ENCODE measurements at regions not wholly inside any gene's neighbourhood (a gene's known extent, or its start where the extent isn't known, plus 50 kb on each side); places are given as distances from the start of the nearest gene placed in this dataset.

DNA sequence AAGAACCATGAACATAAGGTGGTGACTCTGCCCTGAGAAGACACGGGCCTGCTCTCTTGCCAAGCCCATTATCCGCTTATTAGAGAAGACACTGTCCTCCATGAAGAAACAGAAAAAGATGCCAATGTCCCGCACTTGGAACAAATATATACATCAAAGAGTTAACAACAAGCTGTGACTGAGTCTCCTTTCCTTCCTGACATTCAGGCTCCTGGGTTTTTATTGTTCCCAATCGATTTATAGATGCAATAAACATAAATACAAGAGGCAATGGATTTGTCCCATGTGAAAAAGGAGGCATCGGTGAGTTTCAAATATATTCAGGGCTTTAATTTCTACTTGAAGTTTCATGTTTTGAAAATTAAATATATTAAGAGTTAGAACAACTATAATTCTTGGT lies 169.2 kb upstream of the CPEB2 start:
- H3K27me3 Mint-ChIP-seq = no peaks in the 10 kb centered on the region
- no peak for DNase-seq (ENCODE audit: low spot score in 2 of 2)
- no peak overlapping the region for H3K4me3 Mint-ChIP-seq
- no peaks in the 10 kb centered on the region for H3K9me3 Mint-ChIP-seq
- no peak for ATAC-seq (replicated peaks; ENCODE audit: extremely low read depth, poor library complexity, severe bottlenecking)
- H3K36me3 Mint-ChIP-seq (ENCODE audit: insufficient read depth) = no peaks in the 10 kb centered on the region
- no peaks in the 10 kb centered on the region for H3K4me1 Mint-ChIP-seq
- H3K27ac Mint-ChIP-seq (ENCODE audit: low read depth) = no peak overlapping the region

DNA sequence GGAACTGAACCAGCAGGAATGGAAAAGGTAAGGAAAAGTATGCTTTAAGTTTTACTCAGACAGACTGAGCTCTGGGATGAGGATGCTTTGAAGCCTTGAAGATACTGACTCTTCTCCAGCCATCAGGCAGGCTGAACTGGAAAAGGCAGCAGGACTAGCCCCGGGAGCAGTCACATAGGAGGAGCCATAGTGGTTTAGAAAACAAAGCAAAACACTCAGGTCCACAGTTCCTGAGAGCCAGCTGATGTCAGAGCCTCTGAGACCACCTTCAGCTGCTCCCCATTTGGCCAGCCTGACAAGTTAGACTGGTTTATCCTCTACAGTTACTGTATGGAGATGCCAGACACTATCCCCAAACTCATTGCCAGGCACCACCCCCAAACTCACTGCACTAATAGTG lies 167.9 kb upstream of the CPEB2 start:
- H3K27me3 Mint-ChIP-seq = no peaks in the 10 kb centered on the region
- ATAC-seq (replicated peaks; ENCODE audit: extremely low read depth, poor library complexity, severe bottlenecking) (no peak), DNase-seq (ENCODE audit: low spot score in 2 of 2) (no peak)
- H3K4me3 Mint-ChIP-seq = no peak overlapping the region
- no peaks in the 10 kb centered on the region for H3K9me3 Mint-ChIP-seq
- H3K36me3 Mint-ChIP-seq (ENCODE audit: insufficient read depth) = no peaks in the 10 kb centered on the region
- no peaks in the 10 kb centered on the region for H3K4me1 Mint-ChIP-seq
- H3K27ac Mint-ChIP-seq (ENCODE audit: low read depth) = no peak overlapping the region

DNA sequence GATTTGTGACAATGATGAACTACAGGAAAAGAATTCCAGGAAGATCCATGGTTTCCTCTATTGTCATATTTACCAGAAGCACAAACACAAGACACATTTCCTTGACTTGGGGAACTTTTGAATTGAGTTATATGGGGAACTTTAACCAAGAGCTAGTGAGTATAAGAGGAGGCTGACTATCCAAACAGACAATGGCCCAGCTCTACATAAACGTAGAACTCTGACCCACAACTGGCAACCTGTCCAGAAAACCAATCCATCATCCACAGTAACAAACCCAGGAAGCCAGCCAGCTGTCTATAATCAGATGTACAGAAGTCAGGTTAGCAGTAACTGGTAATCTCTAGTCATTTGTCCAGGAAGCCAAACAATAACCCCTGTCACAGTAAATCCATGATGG lies 167.0 kb upstream of the CPEB2 start:
- H3K27ac Mint-ChIP-seq (ENCODE audit: low read depth) = no peak overlapping the region
- DNase-seq (ENCODE audit: low spot score in 2 of 2) (no peak), ATAC-seq (replicated peaks; ENCODE audit: extremely low read depth, poor library complexity, severe bottlenecking) (no peak)
- no peaks in the 10 kb centered on the region for H3K9me3 Mint-ChIP-seq
- no peaks in the 10 kb centered on the region for H3K4me1 Mint-ChIP-seq
- H3K36me3 Mint-ChIP-seq (ENCODE audit: insufficient read depth) = no peaks in the 10 kb centered on the region
- no peak overlapping the region for H3K4me3 Mint-ChIP-seq
- no peaks in the 10 kb centered on the region for H3K27me3 Mint-ChIP-seq

DNA sequence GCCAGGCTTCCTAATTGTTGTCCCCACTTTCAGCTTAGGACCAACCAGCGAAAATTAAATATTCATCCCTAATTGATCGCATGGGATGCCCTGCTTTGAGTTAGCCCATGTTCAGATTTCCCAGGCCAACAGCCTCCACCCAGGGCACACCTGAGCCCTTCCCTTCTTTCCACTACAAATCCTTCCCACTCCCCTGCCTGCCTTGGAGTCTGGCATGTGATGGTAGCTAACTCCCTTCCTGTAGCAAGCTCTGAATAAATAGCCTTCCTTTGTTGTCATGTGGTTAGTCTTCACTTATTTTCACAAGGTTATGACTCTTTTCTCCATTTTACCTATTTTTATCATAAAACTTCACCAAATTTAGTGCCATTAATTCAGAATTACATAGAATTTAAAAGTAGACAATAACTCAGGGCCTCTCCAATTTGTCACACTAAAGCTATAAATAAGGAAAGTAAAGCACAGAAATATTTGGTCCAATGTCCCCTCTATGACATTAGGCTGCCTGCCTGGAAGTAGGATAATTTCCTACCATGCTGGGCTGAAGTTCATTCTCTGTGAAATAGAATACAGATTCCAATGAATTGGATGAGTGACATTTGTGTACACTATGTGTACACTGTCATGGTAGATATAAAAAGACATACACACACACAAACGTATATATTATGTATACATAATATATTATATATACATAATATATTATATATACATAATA lies 166.4 kb upstream of the CPEB2 start:
- no peaks in the 10 kb centered on the region for H3K27me3 Mint-ChIP-seq
- H3K36me3 Mint-ChIP-seq (ENCODE audit: insufficient read depth) = no peaks in the 10 kb centered on the region
- H3K27ac Mint-ChIP-seq (ENCODE audit: low read depth) = no peak overlapping the region
- H3K4me3 Mint-ChIP-seq = no peak overlapping the region
- no peak for ATAC-seq (replicated peaks; ENCODE audit: extremely low read depth, poor library complexity, severe bottlenecking)
- DNase-seq (ENCODE audit: low spot score in 2 of 2) = no peak
- no peaks in the 10 kb centered on the region for H3K4me1 Mint-ChIP-seq
- no peaks in the 10 kb centered on the region for H3K9me3 Mint-ChIP-seq

DNA sequence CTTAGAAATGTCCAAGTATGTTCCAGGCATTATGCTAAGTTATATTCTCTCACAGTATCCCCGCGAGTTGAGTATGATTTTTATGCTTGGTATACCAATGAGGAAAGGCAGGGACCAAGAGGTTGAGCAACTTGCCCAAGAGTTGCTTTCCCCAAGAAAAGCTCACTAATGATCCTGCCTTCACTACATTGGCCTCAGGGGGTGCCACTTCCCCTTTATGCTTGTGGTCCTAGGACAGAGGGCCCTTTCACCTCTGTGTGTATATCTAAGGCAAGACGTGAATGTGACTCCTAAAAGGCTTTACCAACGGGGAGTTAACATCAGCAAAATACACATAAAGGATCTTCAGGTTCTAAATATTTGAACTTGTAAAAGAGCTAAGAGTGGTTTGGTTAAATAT lies 164.4 kb upstream of the CPEB2 start:
- no peaks in the 10 kb centered on the region for H3K36me3 Mint-ChIP-seq (ENCODE audit: insufficient read depth)
- H3K27ac Mint-ChIP-seq (ENCODE audit: low read depth) = no peak overlapping the region
- DNase-seq (ENCODE audit: low spot score in 2 of 2) = no peak
- no peaks in the 10 kb centered on the region for H3K4me1 Mint-ChIP-seq
- ATAC-seq (replicated peaks; ENCODE audit: extremely low read depth, poor library complexity, severe bottlenecking) = no peak
- H3K4me3 Mint-ChIP-seq = no peak overlapping the region
- H3K9me3 Mint-ChIP-seq = no peaks in the 10 kb centered on the region
- no peaks in the 10 kb centered on the region for H3K27me3 Mint-ChIP-seq

DNA sequence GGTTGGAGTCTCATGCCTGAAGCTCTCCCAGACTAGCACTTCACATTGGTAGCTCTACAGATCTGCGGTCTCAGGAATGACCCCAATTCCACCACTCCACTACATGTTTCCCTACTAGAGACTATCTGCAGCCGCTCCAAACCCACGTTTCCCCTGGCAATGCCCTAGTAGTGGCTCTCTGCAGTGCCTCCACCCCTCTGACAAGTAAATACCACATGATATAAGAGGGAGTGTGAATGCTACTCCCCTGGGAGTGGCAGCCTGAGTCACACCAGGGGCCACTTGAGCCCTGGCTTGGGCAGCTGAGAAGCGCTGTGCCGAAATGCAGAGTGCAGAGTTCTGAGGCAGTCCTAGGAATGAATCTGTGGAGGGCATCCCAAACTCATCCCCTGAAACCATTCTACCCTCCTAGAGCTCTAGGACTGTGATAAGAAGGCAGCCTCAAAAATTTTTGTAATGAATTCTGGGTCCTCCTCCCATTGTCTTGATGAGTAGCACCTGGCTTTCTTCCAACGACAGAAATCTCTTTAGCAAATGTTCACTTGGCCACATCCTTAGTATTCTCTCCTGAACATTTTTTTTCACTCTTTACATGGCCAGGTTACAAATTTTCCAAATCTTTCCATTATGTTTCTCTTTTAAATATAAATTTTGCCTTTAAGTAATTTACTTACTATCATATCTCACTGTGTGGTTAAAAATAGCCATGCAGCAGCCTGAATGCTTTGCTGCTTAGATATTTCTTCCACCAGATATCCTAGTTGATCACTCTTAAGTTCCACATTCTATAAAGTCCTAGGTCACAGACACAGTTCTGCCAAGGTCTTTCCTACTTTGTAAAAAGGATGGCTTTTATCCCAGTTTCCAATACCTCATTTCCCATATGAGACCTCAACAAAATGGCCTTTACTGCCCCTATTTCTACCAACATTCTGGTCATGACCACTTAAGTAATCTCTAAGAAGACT lies 160.2 kb upstream of the CPEB2 start:
- Mint-ChIP-seq H3K36me3 (ENCODE audit: insufficient read depth) (no peaks in the 10 kb centered on the region), H3K9me3 (no peaks in the 10 kb centered on the region), H3K27me3 (no peaks in the 10 kb centered on the region), H3K4me1 (no peaks in the 10 kb centered on the region), H3K27ac (ENCODE audit: low read depth) (no peak overlapping the region), H3K4me3 (no peak overlapping the region)
- no peak for DNase-seq (ENCODE audit: low spot score in 2 of 2)
- ATAC-seq (replicated peaks; ENCODE audit: extremely low read depth, poor library complexity, severe bottlenecking) = no peak

DNA sequence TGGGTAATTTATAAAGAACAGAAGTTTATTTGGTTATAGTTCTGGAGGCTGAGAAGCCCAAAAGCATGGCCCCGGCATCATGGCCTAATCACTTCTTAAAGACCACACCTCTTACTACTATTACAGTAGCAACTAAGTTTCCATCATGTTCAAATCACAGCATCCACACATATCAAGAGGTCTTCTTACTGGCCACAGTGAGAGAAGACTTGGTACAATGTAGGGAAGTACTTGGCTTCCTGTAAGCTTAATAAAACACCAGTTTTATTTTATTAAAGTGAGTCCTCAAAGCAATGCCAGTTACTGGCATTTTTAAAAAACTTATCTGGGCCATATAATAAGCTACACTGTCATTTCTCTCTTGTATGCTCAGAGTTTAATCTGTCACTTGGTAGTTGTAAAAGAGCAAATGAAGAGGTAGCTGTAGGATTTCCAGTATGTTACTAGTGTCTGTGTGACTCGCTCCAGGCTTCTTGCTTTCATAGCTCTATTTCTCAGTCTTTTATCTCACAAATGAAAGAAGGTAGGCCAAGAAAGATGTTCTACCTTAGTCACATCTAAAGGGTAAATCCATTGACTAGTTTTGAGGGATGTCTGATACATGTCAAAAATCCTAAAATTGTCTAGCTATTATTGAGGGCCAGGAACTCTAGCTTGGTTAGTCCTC lies 159.2 kb upstream of the CPEB2 start:
- H3K27me3 Mint-ChIP-seq = no peaks in the 10 kb centered on the region
- ATAC-seq (replicated peaks; ENCODE audit: extremely low read depth, poor library complexity, severe bottlenecking) (no peak), DNase-seq (ENCODE audit: low spot score in 2 of 2) (no peak)
- no peak overlapping the region for H3K27ac Mint-ChIP-seq (ENCODE audit: low read depth)
- no peaks in the 10 kb centered on the region for H3K36me3 Mint-ChIP-seq (ENCODE audit: insufficient read depth)
- H3K9me3 Mint-ChIP-seq = no peaks in the 10 kb centered on the region
- no peaks in the 10 kb centered on the region for H3K4me1 Mint-ChIP-seq
- no peak overlapping the region for H3K4me3 Mint-ChIP-seq

DNA sequence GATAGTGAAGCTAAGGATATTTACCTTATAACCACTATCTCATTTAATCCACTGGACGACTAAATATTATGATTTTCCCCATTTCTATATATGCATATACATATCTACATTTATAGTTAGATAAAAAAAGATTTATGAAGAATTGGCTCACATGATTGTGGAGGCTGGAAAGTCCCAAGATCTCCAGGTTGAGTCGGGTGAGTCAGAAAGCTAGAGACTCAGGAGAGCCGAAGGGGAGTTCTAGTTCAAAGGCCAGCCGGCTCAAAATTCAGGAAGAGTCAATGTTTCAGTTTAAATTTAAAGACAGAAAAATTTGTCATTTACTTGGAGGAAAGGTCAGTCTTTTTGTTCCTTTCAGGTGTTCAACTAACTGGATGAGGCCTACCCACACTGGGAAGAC lies 158.2 kb upstream of the CPEB2 start:
- ATAC-seq (replicated peaks; ENCODE audit: extremely low read depth, poor library complexity, severe bottlenecking) (no peak), DNase-seq (ENCODE audit: low spot score in 2 of 2) (no peak)
- Mint-ChIP-seq H3K27ac (ENCODE audit: low read depth) (no peak overlapping the region), H3K36me3 (ENCODE audit: insufficient read depth) (no peaks in the 10 kb centered on the region), H3K27me3 (no peaks in the 10 kb centered on the region), H3K4me3 (no peak overlapping the region), H3K4me1 (no peaks in the 10 kb centered on the region), H3K9me3 (no peaks in the 10 kb centered on the region)

DNA sequence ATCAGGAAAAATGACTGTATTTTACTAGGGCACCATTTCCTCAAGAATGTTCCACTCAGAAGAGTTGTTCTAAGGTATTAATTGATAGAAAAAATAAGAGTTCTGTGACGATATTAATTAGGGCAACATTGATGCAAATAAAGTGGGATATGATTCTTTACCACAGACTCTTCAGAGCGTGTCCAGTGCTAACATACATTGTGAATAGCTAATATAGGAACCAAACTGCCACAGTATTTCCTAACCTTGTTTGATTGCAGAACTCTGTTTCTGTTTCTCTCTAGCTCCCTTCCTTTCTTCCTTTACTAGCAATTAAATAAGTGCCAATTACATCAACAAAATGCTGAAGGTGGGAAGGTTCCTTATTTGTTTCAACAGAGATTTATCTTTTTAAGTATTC lies 154.1 kb upstream of the CPEB2 start:
- Mint-ChIP-seq H3K9me3 (no peaks in the 10 kb centered on the region), H3K4me3 (no peak overlapping the region), H3K27me3 (peaks cover 14% of the 10 kb centered on the region), H3K27ac (ENCODE audit: low read depth) (no peak overlapping the region), H3K4me1 (no peaks in the 10 kb centered on the region), H3K36me3 (ENCODE audit: insufficient read depth) (no peaks in the 10 kb centered on the region)
- DNase-seq (ENCODE audit: low spot score in 2 of 2) (no peak), ATAC-seq (replicated peaks; ENCODE audit: extremely low read depth, poor library complexity, severe bottlenecking) (no peak)

DNA sequence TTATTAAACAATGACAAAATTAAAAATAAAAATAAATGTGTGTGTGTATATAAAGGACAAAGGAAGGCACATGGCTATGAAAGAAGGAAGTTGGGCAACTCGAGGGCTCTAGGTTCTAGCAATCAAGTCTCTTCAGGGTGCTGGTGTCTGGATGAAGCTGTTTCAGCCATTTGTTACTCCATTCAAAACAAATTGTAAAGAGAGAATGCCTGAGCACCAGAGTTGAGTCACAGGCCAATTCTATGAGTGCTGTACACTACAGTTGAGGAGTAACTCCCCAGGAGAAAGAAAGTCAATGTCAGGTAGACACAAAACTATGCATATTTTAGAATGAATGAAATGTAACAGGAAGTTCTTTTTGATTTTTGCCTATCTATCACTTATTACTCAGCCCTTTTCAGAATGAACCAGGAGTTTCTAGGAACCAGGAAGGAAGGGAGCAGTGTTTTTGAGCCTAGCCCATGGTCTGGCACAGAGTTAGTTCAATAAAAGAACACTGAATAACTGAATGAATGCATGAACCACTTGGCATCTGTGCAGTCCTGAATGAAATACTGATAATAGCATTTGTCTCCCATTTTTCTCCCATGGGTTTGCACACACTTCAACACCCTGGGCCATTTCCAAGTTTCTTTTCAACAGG lies 151.7 kb upstream of the CPEB2 start:
- ATAC-seq (replicated peaks; ENCODE audit: extremely low read depth, poor library complexity, severe bottlenecking) (no peak), DNase-seq (ENCODE audit: low spot score in 2 of 2) (no peak)
- Mint-ChIP-seq H3K27ac (ENCODE audit: low read depth) (no peak overlapping the region), H3K36me3 (ENCODE audit: insufficient read depth) (no peaks in the 10 kb centered on the region), H3K27me3 (peaks cover 14% of the 10 kb centered on the region), H3K4me1 (no peaks in the 10 kb centered on the region), H3K9me3 (no peaks in the 10 kb centered on the region), H3K4me3 (no peak overlapping the region)

DNA sequence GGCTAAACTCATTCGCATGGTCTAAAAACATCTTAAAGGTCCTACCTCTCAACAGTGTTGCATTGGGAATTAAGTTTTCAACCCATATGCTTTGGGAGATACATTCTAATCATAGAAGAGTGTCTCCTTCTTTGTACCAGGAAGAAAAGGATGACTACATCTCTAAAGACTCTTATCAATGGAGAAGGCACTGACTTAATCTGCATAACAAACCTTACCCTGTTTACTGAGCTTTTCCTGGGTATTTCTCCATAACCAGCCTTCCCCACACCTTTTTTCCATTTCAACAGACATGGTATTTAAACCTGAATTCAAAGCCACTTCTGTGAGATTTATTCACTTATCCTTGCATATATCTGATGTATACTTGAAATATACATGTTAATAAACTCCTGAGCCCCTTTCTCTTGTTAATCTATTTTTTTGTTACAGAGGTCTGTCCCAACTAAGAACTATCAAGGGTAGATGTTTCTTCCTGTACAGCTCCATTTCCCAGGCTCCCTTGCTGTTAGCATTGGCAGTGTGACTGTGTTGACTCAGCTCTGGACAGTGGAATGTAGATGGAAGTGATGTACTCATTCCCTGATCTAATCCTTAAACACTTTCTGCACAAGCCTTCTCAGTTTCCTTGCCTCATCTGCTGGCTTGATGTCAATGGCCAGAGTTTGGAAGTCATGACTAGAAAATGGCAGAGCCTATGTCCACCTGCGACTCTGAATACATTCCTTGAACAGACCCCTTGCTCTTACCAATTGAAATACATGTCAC lies 148.9 kb upstream of the CPEB2 start:
- ATAC-seq (replicated peaks; ENCODE audit: extremely low read depth, poor library complexity, severe bottlenecking) (no peak), DNase-seq (ENCODE audit: low spot score in 2 of 2) (no peak)
- Mint-ChIP-seq H3K9me3 (no peaks in the 10 kb centered on the region), H3K4me1 (no peaks in the 10 kb centered on the region), H3K27me3 (peaks cover 14% of the 10 kb centered on the region), H3K36me3 (ENCODE audit: insufficient read depth) (no peaks in the 10 kb centered on the region), H3K27ac (ENCODE audit: low read depth) (no peak overlapping the region), H3K4me3 (no peak overlapping the region)

DNA sequence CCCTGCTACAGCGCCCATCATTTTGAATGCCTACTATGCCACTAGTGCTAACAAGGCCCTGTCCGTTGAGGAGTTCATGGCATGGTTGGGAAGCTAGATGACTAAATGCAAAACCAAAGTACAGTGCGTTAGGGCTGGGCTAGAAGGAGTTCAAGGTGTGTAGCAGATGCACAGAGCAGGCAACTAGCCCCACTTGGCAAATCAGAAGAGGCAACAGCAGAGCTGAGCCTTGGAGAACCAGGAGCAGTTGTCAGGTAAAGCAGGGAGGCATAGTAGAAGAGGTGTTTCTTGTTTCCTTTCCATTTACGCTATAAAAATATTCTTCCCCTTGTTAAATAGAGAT lies 146.6 kb upstream of the CPEB2 start:
- no peak overlapping the region for H3K4me3 Mint-ChIP-seq

More for the DNA sequence above, 146.6 kb upstream of the CPEB2 start:
- Mint-ChIP-seq H3K36me3 (ENCODE audit: insufficient read depth) (no peaks in the 10 kb centered on the region), H3K27ac (ENCODE audit: low read depth) (no peak overlapping the region), H3K27me3 (peaks cover 24% of the 10 kb centered on the region), H3K9me3 (no peaks in the 10 kb centered on the region), H3K4me1 (no peaks in the 10 kb centered on the region)
- ATAC-seq (replicated peaks; ENCODE audit: extremely low read depth, poor library complexity, severe bottlenecking) = no peak
- DNase-seq (ENCODE audit: low spot score in 2 of 2) = no peak

Data from central memory CD8-positive, alpha-beta T cell (primary cell).